Stimulated activated effector memory CD8-positive, alpha-beta T cell treated with anti-CD3 and anti-CD28 coated beads, Interleukin-12 subunit alpha, Interleukin-12 subunit beta, amount 100 ng/mL, for 72 hours (primary cell): ENCODE measurements at regions not wholly inside any gene's neighbourhood (a gene's known extent, or its start where the extent isn't known, plus 50 kb on each side); places are given as distances from the start of the nearest gene placed in this dataset.
"Not testable (repeated sequence)": the region's sequence is repeated elsewhere in the genome, so short reads cannot be mapped to it uniquely, and the experiment has no call there.

Experiments
- ATAC-seq: fragments of 150-1000 bp; cut with Tn5 transposase; 2 replicates; pipeline ENCODE4 v1.10.0; 2021
- DNase-seq, 2 donors: peaks; one replicate each; pipeline ENCODE4 v3.0.0; 2021 to 2022; ENCODE audit warnings: low spot score in 2 of 2
- H3K27ac Mint-ChIP-seq: one replicate; pipeline ENCODE4 v1.8.0; 2022; ENCODE audit warnings: mild to moderate bottlenecking, mixed read lengths
- H3K36me3 Mint-ChIP-seq: one replicate; pipeline ENCODE4 v1.8.0; 2022; ENCODE audit warnings: mild to moderate bottlenecking, mixed read lengths
- H3K4me1 Mint-ChIP-seq: one replicate; pipeline ENCODE4 v1.8.0; 2022; ENCODE audit warnings: mixed read lengths
- H3K4me3 Mint-ChIP-seq: one replicate; pipeline ENCODE4 v1.8.0; 2022; ENCODE audit warnings: mild to moderate bottlenecking, mixed read lengths
- H3K9me3 Mint-ChIP-seq: one replicate; pipeline ENCODE4 v1.8.0; 2022; ENCODE audit warnings: mixed read lengths

DNA sequence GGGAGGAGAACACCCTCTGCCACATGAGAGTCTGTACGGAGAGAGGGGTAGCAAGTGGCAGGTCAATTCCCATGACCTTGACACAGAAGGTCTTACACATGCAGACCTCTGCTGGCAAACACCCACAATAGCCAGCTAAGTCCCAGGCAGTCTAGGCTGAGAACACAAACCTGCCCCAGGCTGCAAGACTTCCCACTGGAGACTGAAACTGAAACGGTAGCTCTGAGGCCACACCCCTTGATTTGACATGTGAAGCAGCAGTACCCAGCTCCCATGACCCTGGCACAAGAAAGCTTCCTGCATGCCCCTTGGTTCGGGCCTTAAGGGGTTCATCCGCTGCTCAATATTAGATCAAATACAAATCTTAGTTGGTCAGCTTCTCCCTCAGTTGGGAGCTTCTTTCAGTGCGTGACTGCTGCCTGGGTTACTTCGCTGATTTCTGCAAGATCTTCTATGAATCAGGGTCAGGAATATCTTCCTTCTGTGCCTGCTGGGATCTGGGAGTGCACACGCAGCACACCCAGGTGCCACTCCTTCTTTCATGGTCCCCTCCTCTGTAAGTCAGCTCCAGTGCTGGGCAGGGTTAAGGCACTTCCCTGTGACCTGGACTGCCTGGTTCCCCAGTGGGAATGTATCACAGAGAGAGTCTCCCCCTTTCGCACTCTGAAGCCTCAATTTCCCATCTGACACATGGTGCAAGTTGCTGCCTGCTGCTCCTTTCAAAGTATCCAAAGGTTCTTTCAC is 187.2 kb upstream of the NPAP1 start:
- H3K27ac Mint-ChIP-seq, ATAC-seq, H3K4me1 Mint-ChIP-seq, H3K4me3 Mint-ChIP-seq, H3K36me3 Mint-ChIP-seq, DNase-seq: not testable (repeated sequence)
- peaks cover 14% of the 10 kb centered on the region for H3K9me3 Mint-ChIP-seq

DNA sequence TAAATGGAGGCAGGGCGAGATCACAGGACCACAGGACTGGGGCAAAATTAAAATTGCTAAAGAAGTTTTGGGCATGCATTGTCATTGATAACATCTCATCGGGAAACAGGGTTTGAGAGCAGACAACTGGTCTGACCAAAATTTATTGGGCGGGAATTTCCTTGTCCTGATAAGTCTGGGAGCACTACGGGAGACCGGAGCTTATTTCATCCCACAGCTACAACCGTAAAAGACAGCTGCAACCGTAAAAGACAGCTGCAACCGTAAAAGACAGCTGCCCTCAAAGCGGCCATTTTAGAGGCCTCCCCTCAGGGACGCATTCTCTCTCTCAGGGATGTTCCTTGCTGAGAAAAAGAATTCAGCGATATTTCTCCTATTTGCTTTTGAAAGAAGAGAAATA is 170.4 kb upstream of the NPAP1 start:
- not testable (repeated sequence) for H3K9me3 Mint-ChIP-seq, DNase-seq, H3K27ac Mint-ChIP-seq, ATAC-seq, H3K36me3 Mint-ChIP-seq, H3K4me3 Mint-ChIP-seq, H3K4me1 Mint-ChIP-seq

GRCh38 chr15:24509714-24510113 is 165.9 kb upstream of the NPAP1 start:
- H3K9me3 Mint-ChIP-seq, ATAC-seq, DNase-seq, H3K36me3 Mint-ChIP-seq, H3K27ac Mint-ChIP-seq, H3K4me1 Mint-ChIP-seq, H3K4me3 Mint-ChIP-seq: not testable (repeated sequence)

DNA sequence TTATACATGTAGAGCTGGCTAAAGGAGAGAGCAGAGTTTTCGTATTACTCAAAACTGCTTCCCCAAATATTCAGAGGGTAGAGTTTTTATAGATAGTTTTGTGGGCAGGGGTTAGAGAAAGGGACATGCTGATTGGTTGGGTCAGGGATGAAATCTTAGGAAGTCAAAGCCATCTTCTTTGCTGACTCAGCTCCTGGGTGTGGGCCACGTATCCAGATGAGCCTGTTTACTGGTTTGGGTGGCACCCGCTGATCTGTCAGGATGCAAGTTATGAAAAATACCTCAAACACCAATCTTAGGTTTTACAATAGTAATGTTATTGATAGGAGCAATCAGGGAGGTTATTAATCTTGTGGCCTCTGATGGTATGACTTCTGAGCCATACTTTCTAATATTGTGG is 164.0 kb upstream of the NPAP1 start:
- H3K4me1 Mint-ChIP-seq, H3K4me3 Mint-ChIP-seq, H3K36me3 Mint-ChIP-seq, H3K27ac Mint-ChIP-seq, ATAC-seq, DNase-seq, H3K9me3 Mint-ChIP-seq: not testable (repeated sequence)

GRCh38 chr15:24518772-24519171 is 156.8 kb upstream of the NPAP1 start:
- H3K4me1 Mint-ChIP-seq, H3K27ac Mint-ChIP-seq, H3K4me3 Mint-ChIP-seq, ATAC-seq, H3K36me3 Mint-ChIP-seq, DNase-seq, H3K9me3 Mint-ChIP-seq: not testable (repeated sequence)

GRCh38 chr15:24531235-24531634 is 144.3 kb upstream of the NPAP1 start:
- not testable (repeated sequence) for DNase-seq, H3K36me3 Mint-ChIP-seq, H3K27ac Mint-ChIP-seq, H3K9me3 Mint-ChIP-seq, H3K4me1 Mint-ChIP-seq, ATAC-seq, H3K4me3 Mint-ChIP-seq

DNA sequence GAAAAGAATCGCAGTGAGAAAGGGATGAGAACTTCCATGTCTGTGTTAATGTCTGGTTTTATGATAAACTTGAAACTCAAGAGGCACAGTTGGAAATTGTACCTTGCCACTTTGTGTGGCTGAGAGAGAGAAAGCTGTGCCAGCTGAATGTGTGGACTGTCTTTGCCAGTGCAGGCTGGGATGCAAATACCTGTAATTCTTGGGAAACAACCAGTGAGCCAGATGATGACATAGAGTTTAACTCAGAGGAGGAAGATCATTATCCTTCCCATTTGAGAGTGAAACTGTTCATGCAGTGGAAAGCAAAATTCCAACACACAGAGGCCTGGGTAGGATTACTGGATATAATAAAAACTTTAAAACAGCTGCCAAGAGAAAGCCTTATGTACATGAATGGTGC is 141.5 kb upstream of the NPAP1 start:
- not testable (repeated sequence) for H3K4me3 Mint-ChIP-seq, H3K27ac Mint-ChIP-seq

DNA sequence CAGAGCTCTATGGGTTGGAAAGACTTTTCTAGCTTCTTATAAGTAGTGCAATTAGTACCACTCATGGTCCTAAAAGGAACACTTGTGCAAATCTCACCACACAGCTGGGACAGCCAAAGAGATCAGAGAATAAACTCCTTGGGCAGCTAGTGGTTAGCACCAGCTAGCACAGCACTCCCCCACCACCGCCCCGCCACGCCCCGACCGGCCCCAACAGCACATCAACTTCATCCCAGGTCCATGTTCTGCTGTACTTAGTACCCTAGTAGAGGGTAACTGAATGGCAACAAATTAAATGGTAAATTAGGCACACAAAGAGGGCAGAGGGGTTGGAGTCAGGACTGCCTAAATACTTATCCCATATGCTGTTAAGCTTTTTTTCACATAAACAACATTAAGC is 118.3 kb upstream of the NPAP1 start:
- not testable (repeated sequence) for H3K36me3 Mint-ChIP-seq, H3K4me3 Mint-ChIP-seq, H3K9me3 Mint-ChIP-seq, H3K4me1 Mint-ChIP-seq, DNase-seq, ATAC-seq, H3K27ac Mint-ChIP-seq

More for the DNA sequence above, 141.5 kb upstream of the NPAP1 start:
- ATAC-seq, H3K36me3 Mint-ChIP-seq, DNase-seq, H3K9me3 Mint-ChIP-seq, H3K4me1 Mint-ChIP-seq: not testable (repeated sequence)

GRCh38 chr15:24607636-24608035 is 67.9 kb upstream of the NPAP1 start:
- H3K9me3 Mint-ChIP-seq, result peaks cover 9% of the 10 kb centered on the region
- H3K36me3 Mint-ChIP-seq, result no peaks in the 10 kb centered on the region
- H3K27ac Mint-ChIP-seq, result no peak overlapping the region
- no peak for ATAC-seq
- H3K4me1 Mint-ChIP-seq, result no peaks in the 10 kb centered on the region
- H3K4me3 Mint-ChIP-seq, result no peak overlapping the region
- no peak for DNase-seq

DNA sequence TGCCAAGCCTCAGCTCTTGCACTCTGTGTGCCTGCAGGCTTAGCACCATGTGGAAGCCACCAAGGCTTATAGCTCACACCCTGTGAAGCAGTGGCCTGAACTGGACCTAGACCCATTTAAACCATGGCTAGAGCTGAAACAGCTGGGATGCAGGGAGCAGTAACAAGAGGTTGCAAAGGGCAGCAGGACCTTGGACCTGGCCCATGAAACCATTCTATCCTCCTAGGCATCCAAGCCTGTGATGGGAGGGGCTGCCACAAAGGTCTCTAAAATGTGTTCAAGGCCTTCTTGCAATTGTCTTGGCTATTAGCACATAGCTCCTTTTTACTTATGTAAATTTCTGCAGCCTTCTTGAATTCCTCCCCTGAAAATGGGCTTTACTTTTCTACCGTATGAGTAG is 57.9 kb upstream of the NPAP1 start:
- peaks cover 18% of the 10 kb centered on the region for H3K9me3 Mint-ChIP-seq
- H3K27ac Mint-ChIP-seq, result no peak overlapping the region
- H3K4me1 Mint-ChIP-seq, result no peaks in the 10 kb centered on the region
- no peak for DNase-seq
- no peaks in the 10 kb centered on the region for H3K36me3 Mint-ChIP-seq
- no peak for ATAC-seq
- H3K4me3 Mint-ChIP-seq, result no peak overlapping the region

DNA sequence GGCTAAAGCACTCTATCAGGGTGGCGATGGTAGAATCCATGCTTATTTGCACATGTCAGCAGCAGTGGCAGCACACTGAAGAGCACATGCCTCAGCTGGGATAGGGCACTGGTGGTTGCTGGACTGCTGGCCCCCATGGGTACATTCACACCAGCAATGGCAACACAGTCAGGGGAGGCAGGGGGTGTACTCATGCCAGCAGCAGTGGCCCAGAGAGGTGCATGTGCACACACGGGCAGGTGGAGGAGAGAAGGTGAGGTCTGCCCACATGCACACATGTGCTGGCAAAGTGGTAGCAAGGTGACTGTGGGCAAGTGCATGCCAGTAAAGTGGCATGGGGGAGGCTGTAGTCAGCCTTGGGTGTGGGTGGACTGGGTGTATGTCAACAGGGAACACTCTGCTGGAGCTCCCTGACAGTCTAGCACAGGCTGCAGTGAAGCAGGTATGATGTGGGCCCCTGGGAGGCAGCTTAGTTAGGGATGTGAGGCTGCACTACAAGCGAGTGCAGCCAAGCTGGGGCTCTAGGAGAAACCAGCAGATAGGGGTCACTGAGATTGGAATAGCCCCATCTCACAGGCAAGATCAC is 53.9 kb upstream of the NPAP1 start:
- Mint-ChIP-seq H3K36me3 (no peaks in the 10 kb centered on the region), H3K9me3 (peaks cover 16% of the 10 kb centered on the region), H3K4me1 (no peaks in the 10 kb centered on the region), H3K4me3 (no peak overlapping the region), H3K27ac (no peak overlapping the region)
- ATAC-seq (no peak), DNase-seq (no peak)
